ENCODE measurements at regions not wholly inside any gene's neighbourhood (a gene's known extent, or its start where the extent isn't known, plus 50 kb on each side); places are given as distances from the start of the nearest gene placed in this dataset.

GRCh38 chr15:92820236-92821021 is 79.7 kb upstream of the CHD2 start (continued):
- TF ChIP-seq ZHX2 (IDR thresholded peaks at IDR 0.05; ENCODE audit: low read depth): no peak
- TF ChIP-seq ZHX2 (CRISPR knock-in tag; IDR thresholded peaks at IDR 0.05; ENCODE audit: borderline replicate concordance): no peak
- TF ChIP-seq KLF15 (CRISPR knock-in tag; IDR thresholded peaks at IDR 0.05; ENCODE audit: borderline replicate concordance): 0 out of 2 replicates have a peak, but pooled peaks have one; percentile 48
- TF ChIP-seq ZNF512B (CRISPR knock-in tag; IDR thresholded peaks at IDR 0.05; ENCODE audit: borderline replicate concordance): no peak
- TF ChIP-seq MAZ (IDR thresholded peaks at IDR 0.05; ENCODE audit: borderline replicate concordance, low read depth, low read length): peak; percentile 70
- TF ChIP-seq MAZ (CRISPR knock-in tag; IDR thresholded peaks at IDR 0.05; ENCODE audit: low read depth): peak; percentile 56; the same call in 1 of the 2 replicates
- no peak for TF ChIP-seq ATAD3A (CRISPR knock-in tag; IDR thresholded peaks at IDR 0.05)
- no peak for TF ChIP-seq ATF7 (IDR thresholded peaks at IDR 0.05)
- no peak for TF ChIP-seq ATF7 (CRISPR knock-in tag; IDR thresholded peaks at IDR 0.05)
- TF ChIP-seq ZXDC (CRISPR knock-in tag; IDR thresholded peaks at IDR 0.05): no peak
- TF ChIP-seq HDAC1 (CRISPR knock-in tag; IDR thresholded peaks at IDR 0.05): peak; percentile 57; the same call in 1 of the 2 replicates
- no peak for TF ChIP-seq ZNF383 (CRISPR knock-in tag; IDR thresholded peaks at IDR 0.05; ENCODE audit: borderline replicate concordance)
- TF ChIP-seq MED1 (CRISPR knock-in tag; IDR thresholded peaks at IDR 0.05): peak; percentile 60; the same call in 1 of the 2 replicates
- no peak for TF ChIP-seq ZZZ3 (CRISPR knock-in tag; IDR thresholded peaks at IDR 0.05; ENCODE audit: borderline replicate concordance)
- TF ChIP-seq ZFP37 (CRISPR knock-in tag; IDR thresholded peaks at IDR 0.05; ENCODE audit: borderline replicate concordance): peak; percentile 66; the same call in 1 of the 2 replicates
